HepG2 (cell line): ENCODE measurements at regions not wholly inside any gene's neighbourhood (a gene's known extent, or its start where the extent isn't known, plus 50 kb on each side); places are given as distances from the start of the nearest gene placed in this dataset.
"Not testable (repeated sequence)": the region's sequence is repeated elsewhere in the genome, so short reads cannot be mapped to it uniquely, and the experiment has no call there.

Experiments
- ATAC-seq: fragments of 200-7000 bp; cut with Tn5 transposase; 3 replicates; pipeline ENCODE4 v1.9.1; 2020; ENCODE audit warnings: mild to moderate bottlenecking, moderate library complexity
- BruUV-seq: library from RNA; stranded (reverse); fragments of 400-500 nt; replicated peaks from 2 replicates; lab custom pipeline; 2021; lab: Mats Ljungman, UMichigan
- CTCF ChIA-PET: fragments of 300-600 bp; formaldehyde crosslinking; extraction: SDS; loops from one replicate; lab custom pipeline; 2021; ENCODE audit warnings: low total read pairs, inconsistent platforms, low intra/inter-chr PET ratio; lab: Yijun Ruan, JAX
- POLR2A ChIA-PET: fragments of 350-600 bp; sonication (Branson Sonifier 250); formaldehyde crosslinking; loops from one replicate; lab custom pipeline; 2020; ENCODE audit warnings: antibody characterized with exemption, inconsistent platforms; lab: Yijun Ruan, JAX
- DNase-seq: peaks from one replicate; pipeline ENCODE4 v3.0.0-alpha.2; 2015; ENCODE audit warnings: low spot score
- FAIRE-seq: peaks from 3 replicates; lab custom pipeline; 2011; peaks lifted over from hg19 to GRCh38; lab: Jason Lieb, UNC
- H2AFZ ChIP-seq: one replicate; pipeline ENCODE4 v1.6.1; 2011; ENCODE audit warnings: low read length, inconsistent platforms
- H3K27ac ChIP-seq: fragments of 300-600 bp; 3 replicates; pipeline ENCODE4 v1.8.0; 2011; ENCODE audit warnings: mixed run types, mild to moderate bottlenecking, mixed read lengths, low read length, inconsistent platforms; ENCODE audit not compliant: insufficient read depth; ENCODE audit errors: extremely low read length
- H3K27me3 ChIP-seq, 2 experiments: fragments of 200-600 bp in 1 of 2; 2 replicates in 1 of 2; 3 replicates in 1 of 2; pipeline versions ENCODE4 v1.6.0 to v1.8.0; 2011; ENCODE audit warnings: low read length in 2 of 2, mild to moderate bottlenecking in 2 of 2, moderate library complexity in 2 of 2, inconsistent platforms in 1 of 2; ENCODE audit not compliant: insufficient read depth in 2 of 2, control insufficient read depth in 1 of 2
- H3K36me3 ChIP-seq, 2 experiments: fragments of 200-600 bp in 1 of 2; replicated peaks in 1 of 2; 2 replicates in 1 of 2; 3 replicates in 1 of 2; pipeline versions ENCODE4 v1.5.1 to v1.8.0; 2011; ENCODE audit warnings: low read length in 2 of 2, inconsistent platforms in 1 of 2; ENCODE audit not compliant: insufficient read depth in 2 of 2, control insufficient read depth in 1 of 2
- H3K4me1 ChIP-seq: 2 replicates; pipeline ENCODE4 v1.5.1; 2012; ENCODE audit warnings: low read length, inconsistent platforms; ENCODE audit not compliant: insufficient read depth
- H3K4me2 ChIP-seq: 2 replicates; pipeline ENCODE4 v1.6.0; 2011; ENCODE audit warnings: low read depth, low read length, inconsistent platforms
- H3K4me3 ChIP-seq, 3 experiments: fragments of 200-600 bp in 1 of 3; sonication (generic), shearing (Covaris generic) in 1 of 3; replicated peaks in 1 of 3; 2 replicates each; pipeline ENCODE4 v1.5.1; 2011 to 2016; ENCODE audit warnings: low read length in 3 of 3, inconsistent platforms in 2 of 3, low read depth in 2 of 3, mild to moderate bottlenecking in 2 of 3, control low read depth in 1 of 3, mixed read lengths in 1 of 3; ENCODE audit not compliant: insufficient read depth in 1 of 3
- H3K79me2 ChIP-seq: one replicate; pipeline ENCODE4 v1.6.1; 2011; ENCODE audit warnings: low read length, inconsistent platforms; ENCODE audit not compliant: insufficient read depth
- H3K9ac ChIP-seq: 2 replicates; pipeline ENCODE4 v1.6.0; 2011; ENCODE audit warnings: mild to moderate bottlenecking, low read depth, low read length, inconsistent platforms; ENCODE audit not compliant: insufficient read depth
- H3K9me3 ChIP-seq: 2 replicates; pipeline ENCODE4 v1.5.1; 2012; ENCODE audit warnings: mild to moderate bottlenecking, low read length
- H4K20me1 ChIP-seq: 2 replicates; pipeline ENCODE4 v1.6.0; 2011; ENCODE audit warnings: inconsistent platforms, mild to moderate bottlenecking, low read length, moderate library complexity; ENCODE audit not compliant: insufficient read depth
- AHDC1 ChIP-seq: sonication (generic); formaldehyde crosslinking; IDR thresholded peaks from 2 replicates; pipeline ENCODE4 v1.5.1; 2020; ENCODE audit warnings: mild to moderate bottlenecking, missing genetic modification reagents, borderline replicate concordance
- AKAP8 ChIP-seq: sonication (generic); formaldehyde crosslinking; IDR thresholded peaks from 2 replicates; pipeline ENCODE4 v1.5.1; 2020; ENCODE audit warnings: mild to moderate bottlenecking, missing genetic modification reagents
- ATM ChIP-seq: fragments of 450-650 bp; IDR thresholded peaks from 2 replicates; pipeline ENCODE4 v1.7.1; 2017; ENCODE audit warnings: mild to moderate bottlenecking, borderline replicate concordance
- BORCS8-MEF2B ChIP-seq: sonication (generic); formaldehyde crosslinking; IDR thresholded peaks from 2 replicates; pipeline ENCODE4 v1.8.0; 2022; ENCODE audit warnings: mild to moderate bottlenecking, missing genetic modification reagents
- MNT ChIP-seq: fragments of 450-650 bp; IDR thresholded peaks from 2 replicates; pipeline ENCODE4 v1.6.1; 2016
- NONO ChIP-seq, 2 experiments: fragments of 450-650 bp in 1 of 2; sonication (generic) in 1 of 2; formaldehyde crosslinking in 1 of 2; IDR thresholded peaks in 1 of 2; conservative IDR thresholded peaks in 1 of 2; 2 replicates each; pipeline versions ENCODE4 v1.6.1 to v1.8.0; 2017 to 2022; ENCODE audit warnings: mild to moderate bottlenecking in 1 of 2, missing genetic modification reagents in 1 of 2, moderate library complexity in 1 of 2
- RAD51 ChIP-seq: fragments of 450-650 bp; IDR thresholded peaks from 2 replicates; pipeline ENCODE4 v1.6.1; 2016; ENCODE audit warnings: borderline replicate concordance
- RBM22 ChIP-seq: fragments of 200-400 bp; formaldehyde crosslinking; optimal IDR thresholded peaks from 2 replicates; pipeline ENCODE3; 2017; ENCODE audit warnings: mild to moderate bottlenecking, low read length, moderate library complexity
- RXRA ChIP-seq: sonication (generic); formaldehyde crosslinking; IDR thresholded peaks from 2 replicates; pipeline ENCODE4 v1.5.1; 2020; ENCODE audit warnings: missing genetic modification reagents
- SOX6 ChIP-seq, 2 experiments: fragments of 450-650 bp in 1 of 2; sonication (generic) in 1 of 2; formaldehyde crosslinking in 1 of 2; IDR thresholded peaks; 2 replicates each; pipeline versions ENCODE4 v1.4.0 to v1.6.1; 2017 to 2020; ENCODE audit warnings: antibody characterized with exemption in 1 of 2, mild to moderate bottlenecking in 1 of 2, missing genetic modification reagents in 1 of 2
- ZFY ChIP-seq: sonication (generic); formaldehyde crosslinking; IDR thresholded peaks from 2 replicates; pipeline ENCODE4 v1.4.0; 2020; ENCODE audit warnings: missing genetic modification reagents
- ZNF282 ChIP-seq: fragments of 450-650 bp; IDR thresholded peaks from 2 replicates; pipeline ENCODE4 v1.6.1; 2018; ENCODE audit not compliant: partially characterized antibody
- WGBS: methylation state at CpG from one replicate; pipeline ENCODE4 v1.1.6; 2017; ENCODE audit warnings: low lambda C conversion rate; 5-methylcytosine and 5-hydroxymethylcytosine counted together
- in situ Hi-C: cut with HindIII; loops from 2 replicates; pipeline ENCODE4 v1.10.0; 2017; ENCODE audit warnings: low pct_unique_long_range_greater_than_20kb; ENCODE audit not compliant: extremely low pct_ligation_motif_present
- intact Hi-C: fragments of 100-400 bp; cut with micrococcal nuclease; formaldehyde crosslinking; loops from one replicate; pipeline ENCODE4 v1.10.0; 2022; ENCODE audit not compliant: unreplicated experiment
- TF ChIP-seq, protein P1 (sequence below): sonication (generic); formaldehyde crosslinking; IDR thresholded peaks from 2 replicates; pipeline ENCODE4 v1.8.1; 2023; ENCODE audit warnings: mild to moderate bottlenecking, inconsistent platforms, moderate library complexity, missing genetic modification reagents, borderline replicate concordance

- TF ChIP-seq, protein P1, sequence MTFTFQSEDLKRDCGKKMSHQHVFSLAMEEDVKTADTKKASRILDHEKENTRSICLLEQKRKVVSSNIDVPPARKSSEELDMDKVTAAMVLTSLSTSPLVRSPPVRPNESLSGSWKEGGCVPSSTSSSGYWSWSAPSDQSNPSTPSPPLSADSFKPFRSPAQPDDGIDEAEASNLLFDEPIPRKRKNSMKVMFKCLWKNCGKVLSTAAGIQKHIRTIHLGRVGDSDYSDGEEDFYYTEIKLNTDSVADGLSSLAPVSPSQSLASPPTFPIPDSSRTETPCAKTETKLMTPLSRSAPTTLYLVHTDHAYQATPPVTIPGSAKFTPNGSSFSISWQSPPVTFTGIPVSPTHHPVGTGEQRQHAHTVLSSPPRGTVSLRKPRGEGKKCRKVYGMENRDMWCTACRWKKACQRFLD (CRISPR knock-in tag): 0 out of 2 replicates have a peak, but pooled peaks have one; percentile 9
- TF ChIP-seq ZNF282 (peak; percentile 66), MNT (peak; percentile 8; the same call in 1 of the 2 replicates), RBM22 (peak; percentile 20), AKAP8 (CRISPR knock-in tag) (peak; percentile 55; the same call in 1 of the 2 replicates), AHDC1 (0 out of 2 replicates have a peak, but pooled peaks have one; percentile 23), RAD51 (0 out of 2 replicates have a peak, but pooled peaks have one; percentile 5), ATM (peak; percentile 68; the same call in 1 of the 2 replicates), SOX6 (IDR thresholded peaks at IDR 0.05) (0 out of 2 replicates have a peak, but pooled peaks have one; percentile 12), RXRA (CRISPR knock-in tag) (peak; percentile 41; the same call in 1 of the 2 replicates), ZFY (0 out of 2 replicates have a peak, but pooled peaks have one; percentile 14), NONO (IDR thresholded peaks at IDR 0.05) (0 out of 2 replicates have a peak, but pooled peaks have one; percentile 79), BORCS8-MEF2B (CRISPR knock-in tag) (peak; percentile 54; the same call in 1 of the 2 replicates)
- TF ChIP-seq SOX6 (CRISPR knock-in tag; IDR thresholded peaks at IDR 0.05); NONO (CRISPR knock-in tag; conservative IDR thresholded peaks at IDR 0.05): not testable (repeated sequence)
Measured at GRCh38 chr5:34192064-34192922, 149.3 kb upstream of the C1QTNF3 start (continued).

GRCh38 chr5:34192923-34193262 is 149.9 kb upstream of the C1QTNF3 start:
- H4K20me1 ChIP-seq, H3K4me2 ChIP-seq, CTCF ChIA-PET, intact Hi-C loops, POLR2A ChIA-PET, H2AFZ ChIP-seq, H3K79me2 ChIP-seq, H3K4me1 ChIP-seq, H3K4me3 ChIP-seq, H3K9ac ChIP-seq, FAIRE-seq, BruUV-seq, H3K9me3 ChIP-seq, H3K27ac ChIP-seq, H3K27me3 ChIP-seq, DNase-seq, ATAC-seq: not testable (repeated sequence)
- WGBS: 98% methylated on average over 11 of the region's 13 CpGs
- H3K36me3 ChIP-seq: peaks cover 9 to 13% of the 10 kb centered on the region in 2 experiments; a peak in 3 of 5 replicates
- in situ Hi-C loops: loop anchor here (25.0 kb wide), 1 partner anchor 269 kb away; no protein-coding TSS in a partner anchor
